GM21576 (cell line): ENCODE measurements at regions not wholly inside any gene's neighbourhood (a gene's known extent, or its start where the extent isn't known, plus 50 kb on each side); places are given as distances from the start of the nearest gene placed in this dataset.

ENCODE experiments used
- ATAC-seq: cut with Tn5 transposase; IDR thresholded peaks from one replicate; pipeline ENCODE4 v1.9.1; 2021; ENCODE audit warnings: mild to moderate bottlenecking, moderate library complexity; ENCODE audit not compliant: unreplicated experiment

DNA sequence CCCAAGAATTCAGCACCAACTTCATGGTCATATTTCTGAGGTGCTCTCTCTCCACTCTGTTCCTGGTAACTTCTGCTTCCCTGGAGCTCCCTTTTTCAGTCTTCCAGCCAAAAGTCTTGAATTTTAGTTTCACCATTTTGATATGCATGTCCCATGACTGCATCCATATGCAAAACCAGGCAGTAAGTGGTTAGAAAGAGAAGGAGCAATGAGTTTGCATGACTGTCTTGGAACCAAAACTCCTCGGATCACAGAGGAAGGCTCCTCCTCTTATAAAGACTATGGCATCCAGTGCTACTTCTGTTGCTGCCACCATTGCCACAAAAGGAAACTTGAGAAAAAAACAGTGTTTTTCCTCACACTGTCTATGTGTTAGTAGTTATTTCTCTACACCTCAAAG lies 269.1 kb upstream of the GLI3 start:
- no peak for ATAC-seq

DNA sequence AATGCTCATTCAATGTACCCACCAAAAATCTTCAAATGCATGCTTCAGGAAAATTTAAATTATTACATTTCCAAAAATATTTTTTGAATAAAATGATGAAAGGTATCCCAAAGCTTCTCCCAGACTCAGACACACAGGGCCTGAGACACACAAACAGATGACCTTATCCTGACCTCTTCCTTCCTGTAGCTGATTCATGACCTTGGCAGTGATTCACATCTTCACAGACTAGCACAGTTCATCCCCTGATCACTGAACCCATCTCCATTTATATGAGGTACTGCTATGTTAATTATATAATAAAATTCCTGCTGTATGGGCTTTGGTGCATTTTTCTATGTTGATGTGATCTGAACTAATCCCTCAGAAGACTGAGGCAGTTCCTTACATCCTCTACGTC lies 265.0 kb upstream of the GLI3 start:
- ATAC-seq = no peak

DNA sequence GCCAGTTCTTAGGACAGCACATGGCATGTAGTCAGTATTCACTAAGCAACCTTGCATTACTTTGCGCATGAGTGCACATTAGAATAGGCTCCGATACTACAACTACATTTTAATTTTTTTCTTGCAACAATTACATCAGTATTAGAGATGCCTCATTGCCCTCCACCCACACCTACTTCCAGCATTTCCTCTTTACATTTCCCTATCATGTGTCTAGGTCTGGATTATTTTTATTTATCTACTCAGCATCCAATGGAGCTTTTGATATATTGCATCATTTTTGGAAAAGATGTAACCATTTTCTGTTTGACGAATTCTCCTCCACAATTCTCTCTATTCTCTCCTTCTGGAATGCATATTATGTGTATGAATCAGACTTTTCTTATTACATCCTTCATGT lies 258.2 kb upstream of the GLI3 start:
- no peak for ATAC-seq

DNA sequence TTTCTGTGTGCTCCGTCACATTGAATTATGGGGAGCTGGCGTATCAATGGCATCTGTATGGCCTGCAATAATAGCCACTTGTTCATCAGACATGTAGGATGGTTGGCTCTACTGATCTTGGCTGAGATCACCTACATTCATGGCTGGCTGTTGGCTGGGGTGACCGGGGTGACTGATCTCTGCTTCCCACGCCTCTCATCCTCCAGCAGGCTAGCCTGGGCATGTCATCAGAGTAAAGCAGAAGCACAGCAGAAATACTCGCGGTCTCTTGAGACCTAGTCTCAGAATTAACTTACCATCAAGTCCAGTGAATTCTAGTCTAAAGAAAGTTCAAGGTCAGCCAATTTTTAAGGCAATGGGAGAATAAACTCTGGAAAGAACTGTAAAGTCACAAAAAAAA lies 257.7 kb upstream of the GLI3 start:
- no peak for ATAC-seq

DNA sequence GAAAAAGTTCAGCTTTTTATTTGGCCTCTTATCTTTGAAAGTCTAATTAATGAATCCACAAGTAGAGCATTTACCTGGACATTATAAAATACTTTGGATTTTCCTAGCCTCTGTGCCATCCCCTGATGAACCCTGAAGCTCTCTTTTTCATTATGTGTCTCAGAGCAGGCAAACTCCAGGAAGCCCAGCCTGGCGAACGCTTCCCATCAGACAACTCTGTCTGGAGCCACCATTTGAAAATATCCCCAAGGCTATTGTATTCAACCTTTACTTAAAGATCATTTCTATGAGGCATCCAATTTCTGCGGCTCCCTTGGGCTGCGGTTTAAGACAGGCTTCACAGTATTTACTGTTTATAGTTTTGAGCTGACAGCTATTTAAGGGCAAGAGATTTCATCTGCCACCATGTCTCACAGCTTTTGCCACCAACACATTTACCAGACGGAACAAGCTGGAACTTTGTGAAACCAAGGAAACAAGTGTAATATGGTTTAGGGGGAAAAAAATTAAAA lies 257.2 kb upstream of the GLI3 start:
- no peak for ATAC-seq

DNA sequence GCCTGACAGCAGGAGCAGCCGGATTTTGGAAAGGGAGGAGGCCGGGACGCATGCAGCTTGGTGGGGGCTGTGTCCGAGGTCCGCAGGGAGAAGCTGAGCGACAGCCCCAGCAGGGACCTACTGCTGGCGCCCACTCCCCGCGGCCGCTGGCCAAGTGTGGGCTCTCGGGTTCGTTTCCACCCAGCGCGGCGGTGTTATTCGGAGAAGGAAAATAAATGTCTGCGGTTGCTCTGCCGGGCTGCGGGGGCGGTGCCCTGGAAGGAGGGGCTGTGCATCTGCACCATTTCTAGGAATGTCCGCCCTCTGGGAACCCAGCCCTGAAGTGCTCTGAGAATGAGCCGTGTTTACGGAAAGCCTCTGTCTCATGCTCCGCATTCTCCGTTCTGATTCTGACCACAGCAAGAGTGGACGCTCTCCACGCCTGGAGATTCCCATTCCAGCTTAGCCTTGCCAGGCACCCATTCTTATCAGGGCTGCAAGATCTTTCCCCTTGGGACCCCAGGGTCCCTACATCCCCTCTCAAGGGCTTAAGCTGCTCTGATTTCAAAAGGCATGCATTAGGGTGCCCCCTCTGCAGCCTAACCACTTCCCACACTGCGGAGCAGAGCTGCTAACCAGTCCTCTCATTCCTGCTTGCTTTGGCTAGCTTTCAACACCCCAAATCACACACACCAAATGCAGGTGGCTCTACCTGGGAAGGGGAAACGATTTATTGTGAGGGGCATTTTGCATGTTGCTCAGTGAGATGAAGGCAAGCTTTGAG lies 256.6 kb upstream of the GLI3 start:
- ATAC-seq = no peak

DNA sequence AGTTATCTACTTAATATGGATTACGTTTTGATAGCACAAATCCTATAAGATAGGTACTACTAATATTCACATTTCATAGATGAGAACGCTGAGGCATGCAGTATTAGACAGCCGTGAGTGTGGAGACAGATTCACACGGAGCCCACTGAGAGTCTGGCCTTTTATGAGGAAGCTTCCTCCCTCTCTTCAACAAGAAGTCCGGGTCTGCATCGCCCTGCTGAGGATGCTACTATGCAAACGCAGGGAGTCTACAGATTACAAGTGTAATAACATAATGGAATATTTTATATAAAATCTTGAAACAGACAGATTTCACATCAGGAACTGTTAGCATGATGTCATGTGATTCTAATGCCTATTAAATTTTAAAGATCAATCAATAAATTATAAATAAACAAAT lies 255.9 kb upstream of the GLI3 start:
- no peak for ATAC-seq

DNA sequence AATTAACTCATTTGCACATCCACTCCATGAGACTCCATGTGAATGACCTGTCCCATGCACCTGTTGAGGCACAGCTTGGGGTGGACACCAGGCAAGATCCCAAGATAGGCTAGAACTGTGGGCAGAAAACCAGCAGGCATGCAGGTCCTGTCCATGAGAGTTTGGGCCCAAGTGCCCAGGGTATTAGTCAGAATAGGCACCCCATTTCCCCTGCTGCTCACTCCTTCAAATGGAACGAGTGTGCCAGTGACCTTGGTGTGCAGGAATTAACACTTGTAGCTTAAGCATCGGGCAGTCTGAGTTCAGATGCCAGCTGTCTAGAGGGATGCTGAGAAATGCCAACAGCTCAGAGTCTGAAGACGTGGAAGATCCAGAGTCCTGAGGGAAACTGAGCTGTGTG lies 254.1 kb upstream of the GLI3 start:
- ATAC-seq = no peak

DNA sequence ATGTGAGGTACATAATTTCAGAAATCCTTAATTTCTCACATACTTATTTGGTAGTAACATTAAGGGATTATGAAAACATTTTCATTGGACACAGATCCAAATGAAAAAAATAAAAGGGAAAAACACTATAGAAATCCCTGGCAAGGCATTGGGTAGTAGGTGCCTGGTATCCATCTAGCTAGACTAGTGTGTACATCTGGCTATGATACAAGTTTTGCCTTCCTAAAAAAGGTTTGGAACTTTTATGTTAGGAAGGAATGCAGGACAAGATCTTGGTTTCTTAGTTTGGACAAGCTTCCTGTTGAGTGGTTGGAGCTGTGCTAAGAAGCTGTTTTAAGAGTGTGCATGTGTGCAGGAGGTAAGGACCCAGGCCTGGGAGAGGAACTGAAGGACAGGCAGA lies 252.3 kb upstream of the GLI3 start:
- no peak for ATAC-seq

DNA sequence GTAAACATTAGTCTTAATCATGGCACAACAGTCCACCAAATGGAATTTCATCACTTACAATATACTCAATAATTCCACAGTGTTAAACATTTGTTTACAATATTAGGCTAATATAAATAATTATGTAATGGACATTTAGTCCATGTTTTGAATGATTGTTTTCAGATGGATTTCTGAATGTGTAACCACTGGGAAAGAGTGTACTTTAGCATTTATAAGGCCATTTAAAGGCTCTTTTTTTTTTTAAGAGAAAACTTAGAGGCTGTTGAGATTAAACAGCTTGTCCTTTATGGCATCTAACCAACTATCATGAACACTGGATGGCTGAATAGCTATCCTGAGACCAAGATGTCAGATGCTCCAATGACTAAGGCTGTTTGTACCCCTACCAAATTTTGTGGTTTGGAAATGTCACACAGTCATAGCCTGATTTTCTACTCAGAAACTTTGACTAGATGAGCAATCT lies 248.3 kb upstream of the GLI3 start:
- ATAC-seq = no peak

DNA sequence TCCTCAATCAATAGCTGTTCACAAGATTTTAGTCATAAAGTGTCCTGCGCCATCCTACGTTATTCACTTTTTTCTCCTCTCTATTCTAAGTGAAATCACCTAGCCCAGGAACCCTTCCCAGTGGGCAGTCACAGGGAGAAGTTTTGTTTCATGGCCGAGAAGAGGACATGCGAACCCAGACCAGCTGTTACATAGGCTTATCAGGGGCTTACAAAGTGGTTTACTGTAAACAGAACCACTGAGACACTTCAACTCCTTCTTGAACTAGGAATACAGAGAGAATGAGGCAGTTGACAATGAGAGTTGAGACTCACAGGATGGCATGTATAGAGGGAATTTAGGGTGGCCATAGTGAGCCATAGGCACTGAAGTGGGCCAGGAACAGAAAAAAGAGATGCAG lies 246.9 kb upstream of the GLI3 start:
- no peak for ATAC-seq

DNA sequence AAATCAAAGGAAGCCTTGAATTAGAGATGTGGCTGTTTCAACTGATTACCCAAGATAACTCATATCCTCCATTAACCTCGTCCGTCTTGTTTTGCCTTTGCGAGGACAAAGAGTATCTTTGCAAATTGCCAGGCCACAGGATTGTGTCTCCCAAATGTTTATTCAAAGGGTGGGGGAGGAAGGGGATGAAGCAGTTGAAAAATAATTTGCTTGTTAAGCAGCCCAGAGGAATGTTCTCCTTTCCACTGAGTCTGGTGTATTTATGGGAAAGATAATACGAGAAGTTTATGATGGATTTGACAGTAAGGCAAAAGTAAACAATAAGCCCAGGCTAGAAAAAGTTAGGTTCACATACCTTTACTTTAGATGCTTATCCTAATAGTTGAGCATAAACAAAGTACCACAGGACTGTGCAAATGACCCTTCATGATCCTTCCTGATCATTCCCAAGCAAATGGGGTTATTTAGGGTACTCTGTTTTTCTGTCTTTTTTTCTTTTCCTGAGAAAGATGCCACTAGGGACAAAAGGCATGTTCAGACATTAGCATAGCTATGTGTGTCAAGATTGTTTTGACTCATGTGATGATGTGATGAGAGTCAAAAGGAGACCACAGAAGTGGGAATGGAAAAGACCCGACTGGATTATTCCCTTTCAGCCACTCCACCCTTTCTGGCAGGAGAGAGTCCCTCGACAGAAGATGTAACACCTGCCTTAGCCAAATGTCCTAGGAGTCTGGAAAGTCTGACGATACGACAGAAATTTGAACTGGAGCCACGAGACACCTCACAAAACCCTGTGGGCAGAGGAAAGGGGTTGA lies 243.0 kb upstream of the GLI3 start:
- no peak for ATAC-seq

DNA sequence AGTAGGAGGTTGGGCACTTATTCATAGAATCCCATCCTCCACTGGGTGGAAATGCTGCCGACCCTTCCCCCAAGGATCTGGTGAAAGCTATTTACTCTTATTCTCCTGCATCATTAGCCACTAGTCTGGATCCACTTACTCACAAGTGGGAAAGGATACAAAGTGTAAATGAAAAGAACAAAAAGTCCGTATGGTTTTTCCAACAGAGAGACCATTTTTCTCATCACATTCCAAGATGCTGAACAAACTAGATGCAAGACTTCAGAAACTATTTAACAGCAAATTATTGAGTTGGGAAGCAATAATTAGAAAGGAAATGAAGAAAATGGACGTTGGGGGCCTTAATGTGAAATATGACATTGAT lies 242.4 kb upstream of the GLI3 start:
- no peak for ATAC-seq

DNA sequence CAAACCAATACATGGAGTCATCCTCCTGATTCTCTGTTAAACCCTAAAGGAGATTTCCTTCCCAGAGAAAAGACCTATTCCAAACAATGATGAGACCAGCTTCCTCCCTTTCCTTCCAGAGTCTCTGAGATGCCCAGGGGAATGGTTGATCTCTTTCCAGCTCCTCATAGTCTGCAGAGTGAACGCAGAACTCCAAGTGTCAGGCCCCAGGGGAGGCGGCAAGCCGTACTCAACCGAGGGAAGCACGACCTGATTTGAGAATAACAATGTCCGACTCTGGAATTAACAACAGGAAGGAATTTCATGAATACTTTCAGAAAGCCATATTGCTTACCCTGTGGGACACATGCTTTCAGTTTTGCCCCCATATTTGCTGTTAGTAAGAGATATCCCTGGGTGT lies 241.7 kb upstream of the GLI3 start:
- no peak for ATAC-seq

DNA sequence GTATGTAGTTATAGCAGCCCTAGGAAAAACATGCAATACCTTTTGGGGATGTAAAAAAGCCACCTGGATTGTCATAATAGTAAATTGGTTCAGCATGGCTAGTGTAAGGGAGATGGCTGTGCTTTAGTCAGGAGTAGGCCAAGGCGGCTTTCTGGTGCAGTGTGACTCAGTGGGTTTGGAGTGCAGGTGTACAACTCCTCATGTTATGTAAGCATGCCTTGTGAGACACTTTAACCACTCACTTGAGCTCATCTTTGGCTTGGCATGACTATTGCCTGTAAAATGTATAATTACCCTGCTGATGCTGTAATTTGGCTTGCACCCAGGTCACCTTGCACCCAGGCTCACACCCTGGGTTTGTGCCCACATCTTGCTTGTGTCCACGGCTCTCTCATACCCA lies 239.2 kb upstream of the GLI3 start:
- ATAC-seq = no peak

DNA sequence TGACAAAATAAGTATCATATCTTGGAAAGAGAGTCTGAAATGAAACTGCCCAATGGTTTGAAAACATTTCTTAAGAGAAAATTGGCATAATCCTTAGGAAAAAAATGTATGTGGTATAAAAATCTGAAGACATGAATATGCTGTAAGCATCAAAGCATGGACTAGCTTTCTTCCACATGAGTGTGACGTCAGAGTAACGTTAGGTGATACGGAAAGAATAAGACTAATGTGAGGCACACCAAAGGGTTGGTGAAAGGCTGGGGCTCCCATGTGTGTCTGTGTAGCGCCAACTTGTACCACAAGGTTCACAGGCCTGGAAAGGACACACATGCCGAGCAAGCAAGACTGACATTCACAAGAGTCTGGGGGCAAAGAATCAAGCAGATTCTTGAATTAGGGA lies 238.1 kb upstream of the GLI3 start:
- no peak for ATAC-seq

DNA sequence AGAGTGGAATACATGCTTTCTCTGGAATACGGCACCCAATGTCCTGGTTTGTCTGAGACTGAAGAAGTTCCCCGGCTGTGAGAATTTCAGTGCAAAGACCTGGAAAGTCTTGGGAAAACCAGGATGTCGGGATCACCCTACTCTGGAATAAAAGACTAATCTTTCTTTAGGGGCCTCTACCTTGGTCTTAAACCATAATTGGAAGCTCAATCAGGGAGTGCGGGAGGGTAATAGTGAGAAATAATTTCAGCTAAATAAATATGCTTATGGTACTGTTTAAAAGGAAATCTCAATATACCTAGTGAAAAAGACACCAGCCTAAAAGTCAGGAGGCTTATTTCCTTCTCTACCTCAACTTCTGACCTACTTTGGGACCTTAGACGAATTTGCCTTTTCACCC lies 236.1 kb upstream of the GLI3 start:
- ATAC-seq = no peak

DNA sequence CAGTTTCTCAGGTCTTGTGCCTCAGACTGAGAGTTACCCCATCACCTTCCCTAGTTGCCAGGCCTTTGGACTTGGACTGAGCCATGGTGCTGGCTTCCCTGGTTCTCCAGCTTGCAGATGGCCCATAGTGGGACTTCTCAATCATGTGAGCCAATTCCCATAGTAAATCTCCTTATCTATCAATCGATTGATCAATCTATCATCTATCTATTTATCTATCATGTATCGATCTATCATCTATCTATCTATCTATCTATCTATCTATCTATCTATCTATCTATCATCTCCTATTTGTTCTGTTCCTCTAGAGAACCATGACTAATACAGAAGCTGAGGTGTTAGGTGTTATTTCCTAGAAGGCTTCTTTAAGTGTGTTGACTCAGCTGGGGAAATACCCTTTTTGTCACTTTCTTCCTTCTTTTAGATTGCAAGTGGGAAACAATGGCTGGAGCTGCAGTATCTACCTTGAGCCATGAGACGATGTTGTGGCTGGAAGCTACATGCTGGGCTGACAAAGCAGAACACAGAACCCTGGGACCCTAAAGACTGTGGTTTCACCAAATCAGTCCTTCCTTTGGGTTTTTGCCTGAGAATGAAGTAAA lies 234.7 kb upstream of the GLI3 start:
- ATAC-seq = no peak

DNA sequence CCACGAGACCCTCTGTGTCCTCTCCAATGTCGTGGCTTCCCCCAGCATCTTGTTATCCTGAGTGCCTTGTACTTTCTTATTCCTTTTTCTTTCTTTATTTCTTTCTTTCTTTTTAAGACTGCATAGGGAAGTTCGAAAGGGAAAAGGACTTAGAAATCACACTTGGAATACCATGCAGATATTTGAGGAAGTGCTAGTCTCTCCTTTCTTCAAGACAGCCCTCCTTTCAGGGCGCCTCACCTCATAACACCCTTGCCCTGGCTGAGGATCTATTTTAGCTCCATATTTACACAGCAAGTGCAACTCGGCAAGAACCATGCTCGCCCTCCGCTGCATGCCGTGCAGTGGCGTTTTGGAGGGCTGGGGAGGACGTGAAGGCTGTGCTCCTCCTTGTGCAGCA lies 232.3 kb upstream of the GLI3 start:
- no peak for ATAC-seq

DNA sequence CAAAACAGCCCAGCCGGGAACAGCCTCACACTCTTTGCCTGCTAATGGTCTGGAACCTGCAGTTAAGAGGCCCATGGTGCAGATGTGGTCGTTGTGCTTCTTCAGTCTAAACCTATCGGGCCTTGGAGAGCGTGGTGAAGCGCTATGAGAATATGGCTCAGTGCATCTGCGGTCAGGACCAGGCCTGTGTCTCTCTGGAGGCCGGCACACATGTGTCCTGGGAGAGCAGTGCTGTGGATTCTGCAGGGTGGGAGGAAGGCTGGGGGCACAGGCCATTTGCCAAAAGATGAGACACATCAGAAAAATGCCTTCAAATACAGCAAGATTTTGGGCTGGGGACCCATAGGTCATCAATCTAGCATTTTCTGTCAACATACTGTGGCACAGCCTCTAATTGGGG lies 231.5 kb upstream of the GLI3 start:
- no peak for ATAC-seq

DNA sequence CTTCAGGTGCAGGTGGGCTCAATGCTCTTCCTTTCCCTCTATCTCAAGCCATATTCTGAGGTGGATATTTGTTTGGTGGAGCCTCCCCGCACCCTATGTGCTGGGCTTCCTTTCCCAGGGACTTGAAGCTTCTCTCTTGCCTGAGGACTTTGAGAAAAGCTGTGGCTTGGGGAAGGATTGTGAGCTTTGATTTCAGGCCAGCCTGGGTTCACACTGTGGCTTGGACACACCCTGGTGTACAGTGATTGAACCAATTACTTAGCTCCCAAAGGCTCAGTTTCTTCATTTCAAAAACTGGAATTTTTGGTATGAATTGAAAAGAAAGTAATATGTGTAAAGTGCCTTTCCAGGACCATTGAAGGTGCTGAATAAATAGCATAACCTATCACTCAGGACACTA lies 224.5 kb upstream of the GLI3 start:
- no peak for ATAC-seq

DNA sequence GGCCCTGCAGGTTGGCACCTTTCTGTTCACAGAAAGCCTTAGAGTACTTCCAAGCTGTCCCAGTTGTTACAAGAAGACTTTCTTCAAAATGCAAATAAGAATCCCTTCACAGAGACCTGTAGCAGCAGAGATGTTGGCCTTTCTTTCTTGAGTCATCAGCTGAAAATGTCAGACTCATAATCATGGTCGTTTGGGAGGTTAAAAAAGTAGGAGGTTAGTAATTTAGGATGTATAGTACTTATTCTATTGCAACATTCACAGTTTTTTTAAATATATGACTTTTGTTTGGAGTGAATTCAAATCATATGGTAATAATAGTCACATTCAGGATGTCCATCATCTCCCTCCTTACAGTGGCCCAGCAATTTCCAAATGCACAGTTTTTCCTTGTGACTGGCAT lies 223.9 kb upstream of the GLI3 start:
- ATAC-seq = no peak
